H1 (cell line): ENCODE measurements at regions not wholly inside any gene's neighbourhood (a gene's known extent, or its start where the extent isn't known, plus 50 kb on each side); places are given as distances from the start of the nearest gene placed in this dataset.
"Not testable (repeated sequence)": the region's sequence is repeated elsewhere in the genome, so short reads cannot be mapped to it uniquely, and the experiment has no call there.

Experiments
- GABPA ChIP-seq: IDR thresholded peaks from 2 replicates; pipeline ENCODE4 v1.6.1; 2011; ENCODE audit warnings: mild to moderate bottlenecking, low read length, moderate library complexity, borderline replicate concordance; ENCODE audit not compliant: insufficient read depth
- POLR2A ChIP-seq, 2 experiments: IDR thresholded peaks; 1 replicate in 1 of 2; 2 replicates in 1 of 2; pipeline ENCODE4 v1.6.1; 2011; ENCODE audit warnings: low read depth in 2 of 2, low read length in 2 of 2, mild to moderate bottlenecking in 2 of 2; ENCODE audit errors: control extremely low read depth in 1 of 2
- POLR2AphosphoS5 ChIP-seq: IDR thresholded peaks from 2 replicates; pipeline ENCODE4 v1.6.1; 2011; ENCODE audit warnings: low read depth, low read length
- SP2 ChIP-seq: IDR thresholded peaks from 2 replicates; pipeline ENCODE4 v1.6.1; 2012; ENCODE audit warnings: mild to moderate bottlenecking, low read length, inconsistent platforms
- TF ChIP-seq, protein P1 (sequence below), 3 experiments: IDR thresholded peaks; 1 replicate in 2 of 3; 2 replicates in 1 of 3; pipeline versions ENCODE4 v1.5.1 to v1.6.1; 2011; ENCODE audit warnings: low read length in 3 of 3, mild to moderate bottlenecking in 3 of 3, inconsistent platforms in 2 of 3, low read depth in 1 of 3, moderate library complexity in 1 of 3; ENCODE audit not compliant: insufficient read depth in 1 of 3; ENCODE audit errors: control extremely low read depth in 1 of 3
- TF ChIP-seq, protein P2 (sequence below): IDR thresholded peaks from 2 replicates; pipeline ENCODE4 v1.6.1; 2012; ENCODE audit warnings: inconsistent platforms
- TF ChIP-seq, protein P3 (sequence below): IDR thresholded peaks from 2 replicates; pipeline ENCODE4 v1.6.1; 2012; ENCODE audit warnings: inconsistent platforms

DNA sequence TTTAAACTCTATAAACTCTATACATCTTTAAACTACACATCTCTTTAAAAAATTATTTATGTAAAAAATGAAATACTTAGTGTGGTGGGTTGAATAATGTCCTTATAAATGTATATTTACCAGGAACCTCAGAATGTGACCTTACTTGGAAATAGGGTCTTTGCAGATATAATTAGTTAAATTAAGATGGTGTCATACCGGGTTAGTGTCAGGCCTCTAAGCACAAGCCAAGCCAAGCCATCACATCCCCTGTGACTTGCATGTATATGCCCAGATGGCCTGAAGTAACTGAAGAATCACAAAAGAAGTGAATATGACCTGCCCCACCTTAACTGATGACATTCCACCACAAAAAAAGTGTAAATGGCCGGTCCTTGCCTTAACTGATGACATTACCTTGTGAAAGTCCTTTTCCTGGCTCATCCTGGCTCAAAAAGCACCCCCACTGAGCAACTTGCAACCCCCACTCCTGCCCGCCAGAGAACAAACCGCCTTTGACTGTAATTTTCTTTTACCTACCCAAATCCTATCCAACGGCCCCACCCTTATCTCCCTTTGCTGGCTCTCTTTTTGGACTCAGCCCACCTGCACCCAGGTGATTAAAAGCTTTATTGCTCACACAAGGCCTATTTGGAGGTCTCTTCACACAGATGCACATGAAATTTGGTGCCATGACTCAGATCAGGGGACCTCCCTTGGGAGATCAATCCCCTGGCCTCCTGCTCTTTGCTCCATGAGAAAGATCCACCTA lies 283.5 kb downstream of the AGTPBP1 start:
- TF ChIP-seq GABPA; SP2; POLR2AphosphoS5; POLR2A (IDR thresholded peaks at IDR 0.05; ENCODE audit: control extremely low read depth in 1 of 2, low read depth in 2 of 2, low read length in 2 of 2): not testable (repeated sequence)
- TF ChIP-seq, protein P1, sequence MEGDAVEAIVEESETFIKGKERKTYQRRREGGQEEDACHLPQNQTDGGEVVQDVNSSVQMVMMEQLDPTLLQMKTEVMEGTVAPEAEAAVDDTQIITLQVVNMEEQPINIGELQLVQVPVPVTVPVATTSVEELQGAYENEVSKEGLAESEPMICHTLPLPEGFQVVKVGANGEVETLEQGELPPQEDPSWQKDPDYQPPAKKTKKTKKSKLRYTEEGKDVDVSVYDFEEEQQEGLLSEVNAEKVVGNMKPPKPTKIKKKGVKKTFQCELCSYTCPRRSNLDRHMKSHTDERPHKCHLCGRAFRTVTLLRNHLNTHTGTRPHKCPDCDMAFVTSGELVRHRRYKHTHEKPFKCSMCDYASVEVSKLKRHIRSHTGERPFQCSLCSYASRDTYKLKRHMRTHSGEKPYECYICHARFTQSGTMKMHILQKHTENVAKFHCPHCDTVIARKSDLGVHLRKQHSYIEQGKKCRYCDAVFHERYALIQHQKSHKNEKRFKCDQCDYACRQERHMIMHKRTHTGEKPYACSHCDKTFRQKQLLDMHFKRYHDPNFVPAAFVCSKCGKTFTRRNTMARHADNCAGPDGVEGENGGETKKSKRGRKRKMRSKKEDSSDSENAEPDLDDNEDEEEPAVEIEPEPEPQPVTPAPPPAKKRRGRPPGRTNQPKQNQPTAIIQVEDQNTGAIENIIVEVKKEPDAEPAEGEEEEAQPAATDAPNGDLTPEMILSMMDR (IDR thresholded peaks at IDR 0.05; ENCODE audit: control extremely low read depth in 1 of 3, insufficient read depth in 1 of 3, low read depth in 1 of 3, low read length in 3 of 3): not testable (repeated sequence)
- TF ChIP-seq, protein P2, sequence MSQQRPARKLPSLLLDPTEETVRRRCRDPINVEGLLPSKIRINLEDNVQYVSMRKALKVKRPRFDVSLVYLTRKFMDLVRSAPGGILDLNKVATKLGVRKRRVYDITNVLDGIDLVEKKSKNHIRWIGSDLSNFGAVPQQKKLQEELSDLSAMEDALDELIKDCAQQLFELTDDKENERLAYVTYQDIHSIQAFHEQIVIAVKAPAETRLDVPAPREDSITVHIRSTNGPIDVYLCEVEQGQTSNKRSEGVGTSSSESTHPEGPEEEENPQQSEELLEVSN: not testable (repeated sequence)
- TF ChIP-seq, protein P3, sequence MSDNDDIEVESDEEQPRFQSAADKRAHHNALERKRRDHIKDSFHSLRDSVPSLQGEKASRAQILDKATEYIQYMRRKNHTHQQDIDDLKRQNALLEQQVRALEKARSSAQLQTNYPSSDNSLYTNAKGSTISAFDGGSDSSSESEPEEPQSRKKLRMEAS: not testable (repeated sequence)
